ENCODE measurements at regions not wholly inside any gene's neighbourhood (a gene's known extent, or its start where the extent isn't known, plus 50 kb on each side); places are given as distances from the start of the nearest gene placed in this dataset.

DNA sequence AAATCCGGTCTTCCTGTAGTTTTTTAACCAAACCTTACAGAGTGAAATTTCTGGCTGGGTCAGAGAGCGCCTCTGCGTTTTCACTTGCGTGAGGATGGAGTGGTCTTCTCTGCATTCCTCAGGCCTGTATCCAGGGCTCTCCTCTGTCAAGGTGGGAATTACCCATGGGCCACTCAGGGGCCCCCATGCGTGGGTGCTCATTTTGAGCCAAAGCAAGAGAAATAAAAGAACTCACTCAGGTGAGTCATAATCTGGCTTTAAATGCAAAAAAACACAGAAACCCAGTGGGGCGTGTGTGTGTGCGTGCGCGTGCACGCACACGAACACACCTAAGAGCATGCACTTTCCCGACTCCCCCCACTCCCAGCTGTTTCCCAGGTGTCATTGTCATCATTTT lies 104.0 kb upstream of the PWP1 start:
- no peak overlapping the region for H3K4me3 Mint-ChIP-seq
- H3K4me1 Mint-ChIP-seq = no peaks in the 10 kb centered on the region
- H3K9me3 Mint-ChIP-seq = peaks cover under 1% of the 10 kb centered on the region
- ATAC-seq (ENCODE audit: low read depth) (no peak), DNase-seq (ENCODE audit: low spot score in 2 of 2) (no peak)
- H3K36me3 Mint-ChIP-seq = peaks cover under 1% of the 10 kb centered on the region
- H3K27me3 Mint-ChIP-seq = peaks cover 12% of the 10 kb centered on the region
- no peak overlapping the region for H3K27ac Mint-ChIP-seq

DNA sequence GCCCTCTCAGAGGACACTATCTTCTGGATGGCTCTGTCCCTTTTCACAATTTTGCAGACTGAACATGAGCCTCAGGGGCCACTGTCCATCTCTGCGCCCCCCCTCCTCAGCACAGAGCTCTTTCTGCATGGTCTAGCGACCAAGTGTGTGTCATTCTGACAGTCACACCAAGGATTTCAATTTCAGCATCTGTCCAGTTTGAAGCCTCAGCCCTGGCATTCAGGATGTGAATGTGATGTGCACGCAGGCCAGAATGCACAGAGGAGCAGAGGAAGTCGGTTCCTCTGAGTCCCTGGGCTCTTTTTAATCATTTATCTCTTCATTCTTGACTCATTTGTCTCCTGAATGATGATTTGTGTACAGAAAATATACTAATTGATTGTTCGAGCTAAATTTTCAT lies 102.0 kb upstream of the PWP1 start:
- Mint-ChIP-seq H3K27ac (no peak overlapping the region), H3K4me3 (no peak overlapping the region), H3K9me3 (peaks cover 9% of the 10 kb centered on the region)

DNA sequence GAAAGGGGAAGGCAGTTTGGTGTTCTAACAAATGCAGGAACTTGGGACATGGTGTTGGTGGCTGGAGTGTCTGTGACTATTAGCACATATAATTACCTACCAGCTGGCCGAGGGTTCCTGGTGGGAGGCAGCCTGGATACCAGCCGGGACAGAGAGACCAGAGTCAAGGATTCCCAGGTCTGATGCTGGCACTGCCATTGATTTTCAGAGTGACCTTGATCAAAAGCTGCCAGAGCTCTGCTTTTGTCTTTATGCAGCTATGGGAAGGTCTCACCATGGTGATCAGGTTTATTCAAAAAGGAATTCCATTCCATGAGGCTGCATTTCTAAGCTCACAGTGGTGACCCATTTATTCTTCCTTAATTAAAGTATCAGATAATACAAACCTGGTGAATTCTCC lies 101.0 kb upstream of the PWP1 start:
- ATAC-seq (ENCODE audit: low read depth) (no peak), DNase-seq (ENCODE audit: low spot score in 2 of 2) (no peak)
- Mint-ChIP-seq H3K9me3 (peaks cover 9% of the 10 kb centered on the region), H3K27ac (no peak overlapping the region), H3K27me3 (peaks cover 11% of the 10 kb centered on the region), H3K4me3 (no peak overlapping the region), H3K4me1 (no peaks in the 10 kb centered on the region), H3K36me3 (peaks cover 3% of the 10 kb centered on the region)

More for the DNA sequence above, 102.0 kb upstream of the PWP1 start:
- Mint-ChIP-seq H3K27me3 (peaks cover 13% of the 10 kb centered on the region), H3K36me3 (peaks cover 3% of the 10 kb centered on the region), H3K4me1 (no peaks in the 10 kb centered on the region)
- no peak for ATAC-seq (ENCODE audit: low read depth)
- no peak for DNase-seq (ENCODE audit: low spot score in 2 of 2)

DNA sequence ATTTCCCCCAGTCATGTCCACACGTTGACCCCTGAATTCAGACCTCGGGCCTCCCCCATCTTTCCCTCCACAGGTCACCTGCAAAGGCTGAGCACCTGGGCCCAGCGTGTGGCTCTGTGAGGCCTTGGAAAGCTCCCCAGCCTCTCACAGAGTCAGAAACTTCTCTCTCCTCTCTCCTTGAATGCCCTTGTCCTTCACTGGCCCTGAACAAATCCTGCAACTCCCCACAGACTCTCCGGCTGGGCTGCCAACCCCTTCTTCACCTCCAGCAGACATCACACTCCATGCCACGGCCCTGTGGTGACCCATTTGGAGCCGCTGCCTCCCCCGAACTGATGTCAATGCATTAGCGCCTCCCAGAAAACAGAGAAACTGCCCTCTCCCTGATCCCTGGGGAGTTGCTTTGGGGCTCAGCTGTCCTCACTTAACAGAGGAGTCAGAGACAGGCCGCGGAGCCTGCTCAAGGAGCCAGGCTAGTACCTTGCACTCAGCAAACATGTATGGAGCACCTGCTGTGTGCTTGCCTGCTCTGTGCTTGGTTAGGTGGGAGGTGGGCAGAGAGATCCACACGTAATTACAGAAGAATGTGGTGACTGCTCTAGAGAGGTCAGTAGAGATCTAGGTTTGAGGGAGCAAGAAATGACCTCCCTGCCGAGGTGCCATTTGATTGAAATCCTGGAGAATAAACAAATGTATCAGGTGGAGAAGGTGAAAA lies 99.2 kb upstream of the PWP1 start:
- H3K27me3 Mint-ChIP-seq = peaks cover 13% of the 10 kb centered on the region
- H3K36me3 Mint-ChIP-seq = peaks cover 3% of the 10 kb centered on the region
- no peaks in the 10 kb centered on the region for H3K4me1 Mint-ChIP-seq
- ATAC-seq (ENCODE audit: low read depth) (no peak), DNase-seq (ENCODE audit: low spot score in 2 of 2) (no peak)
- H3K27ac Mint-ChIP-seq = no peak overlapping the region
- H3K9me3 Mint-ChIP-seq = peaks cover 9% of the 10 kb centered on the region
- no peak overlapping the region for H3K4me3 Mint-ChIP-seq

DNA sequence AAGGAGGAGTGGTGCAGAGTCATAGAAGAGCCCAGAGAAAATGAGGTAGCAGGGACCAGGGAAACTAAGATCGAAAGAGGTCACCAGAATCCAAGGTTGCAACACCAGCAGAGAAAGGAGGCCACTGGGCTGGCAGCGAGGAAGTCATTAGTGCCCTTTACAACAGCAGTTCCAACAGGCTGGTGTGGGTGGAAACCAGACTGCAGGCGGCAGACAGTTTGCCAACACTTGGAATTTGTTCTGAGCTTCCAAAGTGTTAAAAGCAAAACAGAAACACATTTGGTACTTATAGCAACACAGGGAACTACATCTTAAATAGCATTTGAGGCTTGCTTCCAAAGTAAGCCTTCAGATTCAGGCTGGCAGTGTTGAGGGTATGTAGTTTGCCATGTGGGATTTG lies 95.2 kb upstream of the PWP1 start:
- DNase-seq (ENCODE audit: low spot score in 2 of 2) = no peak
- Mint-ChIP-seq H3K36me3 (peaks cover 3% of the 10 kb centered on the region), H3K27ac (no peak overlapping the region), H3K9me3 (peaks cover 11% of the 10 kb centered on the region), H3K27me3 (peaks cover 12% of the 10 kb centered on the region), H3K4me3 (no peak overlapping the region), H3K4me1 (no peaks in the 10 kb centered on the region)
- ATAC-seq (ENCODE audit: low read depth) = no peak

DNA sequence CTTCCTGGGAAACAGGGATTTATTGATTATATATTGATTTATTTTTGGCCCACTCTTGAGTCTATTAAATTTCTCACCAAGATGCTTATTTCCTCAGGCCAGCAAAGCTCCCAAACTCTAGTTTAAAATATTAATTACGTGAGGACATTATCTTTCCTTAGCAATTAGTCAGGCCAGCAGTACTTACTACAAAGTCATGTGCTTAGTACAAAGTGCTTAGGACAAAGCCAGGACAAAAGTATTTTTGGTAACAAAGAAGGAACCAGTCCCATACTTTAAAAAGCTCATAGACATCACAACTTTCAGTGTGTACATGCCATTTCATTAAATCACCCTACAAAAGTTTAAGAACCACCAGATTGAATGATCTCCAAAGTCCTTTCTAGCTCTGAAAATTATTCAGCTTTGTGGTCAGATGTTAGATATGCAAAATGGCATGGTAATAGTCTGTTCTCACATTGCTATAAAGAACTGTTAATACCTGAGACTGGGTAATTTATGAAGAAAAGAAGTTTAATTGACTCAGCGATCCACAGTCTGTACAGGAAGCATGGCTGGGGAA lies 94.7 kb upstream of the PWP1 start:
- H3K9me3 Mint-ChIP-seq = peaks cover 11% of the 10 kb centered on the region
- DNase-seq (ENCODE audit: low spot score in 2 of 2) (no peak), ATAC-seq (ENCODE audit: low read depth) (no peak)
- no peak overlapping the region for H3K27ac Mint-ChIP-seq
- H3K36me3 Mint-ChIP-seq = peaks cover 3% of the 10 kb centered on the region
- H3K4me3 Mint-ChIP-seq = no peak overlapping the region
- H3K27me3 Mint-ChIP-seq = peaks cover 12% of the 10 kb centered on the region
- H3K4me1 Mint-ChIP-seq = no peaks in the 10 kb centered on the region

DNA sequence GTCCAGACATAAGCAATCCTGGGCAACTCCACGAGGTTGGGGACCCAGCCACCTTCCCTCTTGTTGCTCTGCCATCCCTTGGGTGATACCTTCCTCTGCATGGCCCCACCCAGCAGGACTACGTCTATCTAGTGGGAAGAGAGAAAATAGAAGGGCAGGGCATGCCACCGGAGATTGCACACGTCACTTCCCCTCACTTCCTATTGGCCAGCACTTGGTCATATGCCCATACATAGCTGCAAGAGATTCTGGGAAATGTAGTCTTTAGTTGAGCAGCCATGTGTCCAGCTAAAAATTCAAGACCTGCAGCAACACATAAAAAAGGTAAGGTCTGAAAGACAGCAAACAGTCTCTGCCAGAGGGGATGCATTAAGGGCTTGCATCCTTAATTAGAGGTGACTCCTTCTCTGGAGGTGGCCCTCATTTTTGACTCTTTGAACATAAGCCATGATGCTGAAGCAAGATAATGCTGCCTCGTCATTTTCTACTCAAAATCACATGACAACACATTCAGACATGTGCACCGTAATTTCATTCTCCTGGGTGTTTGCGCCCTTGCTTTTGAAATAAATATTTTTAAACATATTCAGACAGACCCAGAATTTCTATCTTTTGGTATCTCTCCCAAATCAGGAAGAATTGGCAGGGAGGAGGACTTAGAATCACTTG lies 91.8 kb upstream of the PWP1 start:
- no peak for ATAC-seq (ENCODE audit: low read depth)
- no peak overlapping the region for H3K27ac Mint-ChIP-seq
- no peak for DNase-seq (ENCODE audit: low spot score in 2 of 2)
- peaks cover 9% of the 10 kb centered on the region for H3K27me3 Mint-ChIP-seq
- peaks cover 2% of the 10 kb centered on the region for H3K9me3 Mint-ChIP-seq
- no peaks in the 10 kb centered on the region for H3K4me1 Mint-ChIP-seq
- no peak overlapping the region for H3K4me3 Mint-ChIP-seq
- H3K36me3 Mint-ChIP-seq = no peaks in the 10 kb centered on the region

DNA sequence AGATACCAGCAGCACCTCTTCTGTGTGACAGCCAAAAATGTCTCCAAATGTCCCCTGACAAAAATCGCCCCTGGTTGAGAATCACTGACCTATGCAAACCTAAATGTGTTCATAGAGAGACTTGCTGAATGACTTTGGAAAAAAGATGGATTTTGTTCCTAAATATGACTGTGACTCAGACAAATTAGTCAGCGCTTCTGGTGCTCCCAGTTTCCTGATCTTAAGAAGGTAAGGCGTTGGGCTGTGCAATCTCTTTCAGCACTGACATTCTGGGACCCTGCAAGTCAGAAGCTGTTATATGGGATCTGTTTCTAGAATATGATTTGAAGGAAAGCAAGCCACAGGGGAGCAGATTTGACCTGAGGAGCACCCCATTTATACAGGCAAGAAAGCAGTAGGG lies 90.6 kb upstream of the PWP1 start:
- DNase-seq (ENCODE audit: low spot score in 2 of 2) (no peak), ATAC-seq (ENCODE audit: low read depth) (no peak)
- Mint-ChIP-seq H3K4me1 (peaks cover 3% of the 10 kb centered on the region), H3K27ac (no peak overlapping the region), H3K36me3 (no peaks in the 10 kb centered on the region), H3K9me3 (peaks cover 2% of the 10 kb centered on the region), H3K27me3 (peaks cover 13% of the 10 kb centered on the region), H3K4me3 (no peak overlapping the region)

DNA sequence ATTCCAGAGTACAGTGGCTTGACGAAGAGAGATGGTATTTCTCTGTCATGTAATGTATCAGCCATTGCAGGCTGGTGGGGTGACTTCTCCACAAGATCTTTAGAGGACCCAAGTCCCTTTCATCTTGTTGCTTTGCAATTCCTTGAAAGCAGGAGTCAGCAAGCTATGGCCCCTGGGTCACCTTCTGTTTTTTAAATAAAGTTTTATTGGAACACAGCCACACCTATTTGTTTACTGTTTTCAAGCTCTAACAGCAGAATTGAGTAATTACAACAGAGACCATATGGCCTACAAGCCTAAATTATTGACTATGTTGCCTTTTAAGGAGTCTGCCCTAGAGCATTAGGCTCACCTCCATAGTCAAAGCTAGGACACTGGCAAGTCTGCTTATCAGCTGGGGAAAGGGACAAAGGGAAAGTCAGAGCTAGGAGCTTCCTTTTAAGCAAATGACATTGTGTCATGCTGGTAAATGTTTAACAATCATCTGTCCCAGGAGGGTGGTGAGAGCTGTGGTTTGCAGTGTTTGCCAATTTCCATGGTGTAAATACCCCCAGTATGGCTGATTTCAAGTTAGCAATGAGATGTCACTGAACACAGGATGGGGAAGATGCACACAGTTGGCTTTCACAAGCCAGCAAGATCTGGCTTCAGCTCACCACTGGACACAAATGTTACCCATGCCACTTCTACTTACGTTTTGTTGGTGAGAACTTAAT lies 87.7 kb upstream of the PWP1 start:
- Mint-ChIP-seq H3K27me3 (peaks cover 11% of the 10 kb centered on the region), H3K27ac (no peak overlapping the region), H3K9me3 (no peaks in the 10 kb centered on the region), H3K36me3 (no peaks in the 10 kb centered on the region), H3K4me3 (no peak overlapping the region), H3K4me1 (peaks cover 3% of the 10 kb centered on the region)
- ATAC-seq (ENCODE audit: low read depth) = no peak
- DNase-seq (ENCODE audit: low spot score in 2 of 2) = no peak

DNA sequence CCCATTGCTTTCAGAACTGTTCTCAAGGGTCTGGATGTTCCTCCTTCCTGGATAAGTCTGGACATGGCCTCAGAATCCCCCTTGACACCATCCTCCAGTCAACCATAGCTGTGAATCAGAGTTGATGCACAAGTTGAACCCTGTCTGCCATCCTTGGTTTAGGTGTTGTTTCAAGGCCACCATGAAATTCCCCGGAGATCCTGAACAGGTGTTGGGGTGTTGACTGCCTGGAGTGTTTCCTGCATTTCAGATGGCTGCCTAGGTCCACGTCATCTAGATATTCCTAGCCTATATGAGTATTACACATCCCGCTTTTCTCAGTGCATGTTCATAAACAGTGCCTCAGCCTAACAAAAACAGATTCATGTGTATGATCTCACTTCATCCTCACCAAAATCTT lies 86.7 kb upstream of the PWP1 start:
- H3K27me3 Mint-ChIP-seq = peaks cover 15% of the 10 kb centered on the region
- no peak overlapping the region for H3K27ac Mint-ChIP-seq
- H3K4me3 Mint-ChIP-seq = no peak overlapping the region
- no peak for DNase-seq (ENCODE audit: low spot score in 2 of 2)
- peaks cover 3% of the 10 kb centered on the region for H3K4me1 Mint-ChIP-seq
- no peak for ATAC-seq (ENCODE audit: low read depth)
- no peaks in the 10 kb centered on the region for H3K9me3 Mint-ChIP-seq
- H3K36me3 Mint-ChIP-seq = no peaks in the 10 kb centered on the region

DNA sequence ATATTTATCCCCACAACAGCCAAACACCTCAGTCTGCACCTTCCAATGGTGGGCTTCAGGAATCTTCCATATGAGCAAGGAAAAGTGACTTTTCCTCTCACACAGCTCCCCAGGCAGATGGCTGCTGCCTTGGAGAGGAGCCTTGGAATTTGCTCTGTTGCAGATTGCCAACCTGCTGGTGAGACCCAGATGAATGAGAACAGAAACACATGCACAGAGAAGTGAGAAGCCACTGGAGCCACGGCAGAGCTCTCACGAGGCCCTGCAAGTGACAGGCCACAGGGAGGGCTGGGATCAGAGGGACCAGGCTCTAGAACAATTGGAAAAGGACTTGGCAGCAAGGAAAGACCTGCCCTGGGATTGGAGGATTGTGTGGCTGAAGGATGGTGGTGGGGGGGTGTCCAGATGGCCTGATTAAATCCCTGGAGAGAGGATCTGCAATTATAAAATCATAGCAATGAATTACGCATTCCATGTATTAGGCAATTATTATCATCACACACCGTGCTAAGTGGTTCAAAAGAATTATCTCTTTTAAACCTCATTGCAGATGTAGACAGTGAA lies 84.9 kb upstream of the PWP1 start:
- peaks cover 3% of the 10 kb centered on the region for H3K4me1 Mint-ChIP-seq
- ATAC-seq (ENCODE audit: low read depth) (no peak), DNase-seq (ENCODE audit: low spot score in 2 of 2) (no peak)
- H3K27me3 Mint-ChIP-seq = peaks cover 15% of the 10 kb centered on the region
- H3K27ac Mint-ChIP-seq = no peak overlapping the region
- no peak overlapping the region for H3K4me3 Mint-ChIP-seq
- no peaks in the 10 kb centered on the region for H3K36me3 Mint-ChIP-seq
- H3K9me3 Mint-ChIP-seq = no peaks in the 10 kb centered on the region

DNA sequence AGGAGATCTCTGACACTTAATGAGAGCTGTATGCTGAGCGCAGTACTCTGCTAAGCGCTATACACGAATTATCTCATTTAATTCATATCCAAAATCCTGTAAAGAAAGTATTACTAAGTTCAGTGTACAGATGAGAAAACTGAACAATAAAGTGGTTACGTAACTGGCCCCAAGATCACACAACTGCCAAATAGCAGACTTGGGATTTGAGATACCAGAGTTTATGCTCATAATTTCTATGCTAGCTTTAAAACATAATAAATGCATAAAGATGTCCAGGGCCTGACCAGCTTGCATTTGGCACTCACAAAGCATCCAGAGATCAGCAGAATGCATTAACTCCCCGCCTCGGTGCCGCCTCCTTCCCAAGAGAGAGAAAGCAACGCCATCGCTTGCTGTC lies 83.2 kb upstream of the PWP1 start:
- DNase-seq (ENCODE audit: low spot score in 2 of 2) (no peak), ATAC-seq (ENCODE audit: low read depth) (no peak)
- Mint-ChIP-seq H3K27ac (no peak overlapping the region), H3K27me3 (peaks cover 12% of the 10 kb centered on the region), H3K4me1 (peaks cover 5% of the 10 kb centered on the region), H3K4me3 (no peak overlapping the region), H3K9me3 (no peaks in the 10 kb centered on the region), H3K36me3 (no peaks in the 10 kb centered on the region)

DNA sequence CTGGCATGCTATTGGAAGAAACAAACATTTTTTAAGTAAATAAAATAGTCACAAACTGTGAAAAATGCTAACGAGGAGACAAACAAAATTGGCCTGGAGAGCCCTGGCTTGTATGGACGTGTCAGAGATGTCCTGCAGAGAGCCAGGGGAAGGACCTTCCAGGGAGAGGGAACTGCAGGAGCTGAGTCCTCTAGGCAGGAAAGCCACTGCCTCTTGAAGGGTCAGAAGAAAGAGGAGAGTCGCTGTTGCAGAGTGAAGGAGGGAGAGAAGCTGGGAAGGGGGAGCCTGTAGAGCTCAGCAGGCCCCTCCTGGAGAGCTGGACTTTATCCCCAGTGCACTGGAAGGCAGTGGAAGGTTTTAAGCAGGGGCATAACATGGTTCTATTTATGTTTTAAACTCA lies 80.3 kb upstream of the PWP1 start:
- Mint-ChIP-seq H3K27ac (no peak overlapping the region), H3K36me3 (no peaks in the 10 kb centered on the region), H3K4me3 (no peak overlapping the region), H3K9me3 (no peaks in the 10 kb centered on the region), H3K4me1 (peaks cover 2% of the 10 kb centered on the region), H3K27me3 (peaks cover 6% of the 10 kb centered on the region)
- ATAC-seq (ENCODE audit: low read depth) (no peak), DNase-seq (ENCODE audit: low spot score in 2 of 2) (no peak)
